HFF-Myc (cell line): ENCODE measurements at regions not wholly inside any gene's neighbourhood (a gene's known extent, or its start where the extent isn't known, plus 50 kb on each side); places are given as distances from the start of the nearest gene placed in this dataset.
"Not testable (repeated sequence)": the region's sequence is repeated elsewhere in the genome, so short reads cannot be mapped to it uniquely, and the experiment has no call there.

ENCODE experiments used
- DNase-seq: peaks from one replicate; pipeline ENCODE4 v3.0.0-alpha.2; 2011; ENCODE audit warnings: low read depth; ENCODE audit errors: extremely low read depth
- H3K4me3 ChIP-seq: replicated peaks from 2 replicates; pipeline ENCODE4 v1.5.1; 2011; ENCODE audit warnings: low read depth, mild to moderate bottlenecking, control low read depth, low read length
- TF ChIP-seq, protein P1 (sequence below): IDR thresholded peaks from 2 replicates; pipeline ENCODE4 v1.5.1; 2012; ENCODE audit warnings: mild to moderate bottlenecking, low read depth, low read length, control low read depth; ENCODE audit errors: missing control alignments

DNA sequence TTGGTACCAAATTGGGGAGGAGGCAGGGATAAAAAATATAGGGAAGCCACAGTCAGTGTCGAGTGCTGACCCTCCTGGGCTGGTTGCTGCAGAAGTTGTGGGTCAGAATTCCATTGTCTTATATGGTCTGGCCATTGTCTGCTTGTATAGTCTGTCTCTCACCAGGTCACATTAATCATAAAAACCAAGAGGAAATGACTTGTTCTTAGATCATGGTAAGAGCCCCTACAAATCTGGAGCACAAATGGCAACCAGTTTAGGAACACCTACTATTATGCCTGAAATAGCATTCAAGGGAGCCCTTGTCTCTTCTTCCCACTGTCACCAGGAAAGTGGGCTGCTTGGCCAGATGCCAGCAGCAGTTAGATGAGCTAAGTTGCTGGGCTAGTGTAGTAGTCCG lies 119.7 kb upstream of the RMP24 start:
- no peak for DNase-seq
- no peak overlapping the region for H3K4me3 ChIP-seq
- TF ChIP-seq, protein P1, sequence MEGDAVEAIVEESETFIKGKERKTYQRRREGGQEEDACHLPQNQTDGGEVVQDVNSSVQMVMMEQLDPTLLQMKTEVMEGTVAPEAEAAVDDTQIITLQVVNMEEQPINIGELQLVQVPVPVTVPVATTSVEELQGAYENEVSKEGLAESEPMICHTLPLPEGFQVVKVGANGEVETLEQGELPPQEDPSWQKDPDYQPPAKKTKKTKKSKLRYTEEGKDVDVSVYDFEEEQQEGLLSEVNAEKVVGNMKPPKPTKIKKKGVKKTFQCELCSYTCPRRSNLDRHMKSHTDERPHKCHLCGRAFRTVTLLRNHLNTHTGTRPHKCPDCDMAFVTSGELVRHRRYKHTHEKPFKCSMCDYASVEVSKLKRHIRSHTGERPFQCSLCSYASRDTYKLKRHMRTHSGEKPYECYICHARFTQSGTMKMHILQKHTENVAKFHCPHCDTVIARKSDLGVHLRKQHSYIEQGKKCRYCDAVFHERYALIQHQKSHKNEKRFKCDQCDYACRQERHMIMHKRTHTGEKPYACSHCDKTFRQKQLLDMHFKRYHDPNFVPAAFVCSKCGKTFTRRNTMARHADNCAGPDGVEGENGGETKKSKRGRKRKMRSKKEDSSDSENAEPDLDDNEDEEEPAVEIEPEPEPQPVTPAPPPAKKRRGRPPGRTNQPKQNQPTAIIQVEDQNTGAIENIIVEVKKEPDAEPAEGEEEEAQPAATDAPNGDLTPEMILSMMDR = no peak

DNA sequence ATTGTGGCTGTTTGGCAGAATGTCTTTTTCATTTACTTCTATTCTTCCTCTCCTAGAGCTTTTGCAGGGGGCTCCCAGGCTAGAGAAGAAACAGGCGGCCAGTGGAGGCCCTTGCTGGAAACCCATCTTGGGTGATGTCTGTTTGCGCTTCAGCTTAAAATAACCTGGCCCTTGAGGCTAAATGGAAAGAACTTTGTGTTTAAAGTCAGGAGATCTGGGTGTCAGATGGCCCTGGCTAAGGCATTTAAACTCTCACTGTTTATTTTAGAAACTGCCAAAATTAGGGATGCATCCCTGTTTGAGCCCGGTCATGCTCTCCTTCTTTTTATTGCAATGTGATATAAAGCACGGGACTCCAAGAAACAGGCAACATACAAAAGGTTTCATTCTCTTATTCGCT lies 118.4 kb upstream of the RMP24 start:
- TF ChIP-seq, protein P1 = no peak
- no peak overlapping the region for H3K4me3 ChIP-seq
- DNase-seq = no peak

DNA sequence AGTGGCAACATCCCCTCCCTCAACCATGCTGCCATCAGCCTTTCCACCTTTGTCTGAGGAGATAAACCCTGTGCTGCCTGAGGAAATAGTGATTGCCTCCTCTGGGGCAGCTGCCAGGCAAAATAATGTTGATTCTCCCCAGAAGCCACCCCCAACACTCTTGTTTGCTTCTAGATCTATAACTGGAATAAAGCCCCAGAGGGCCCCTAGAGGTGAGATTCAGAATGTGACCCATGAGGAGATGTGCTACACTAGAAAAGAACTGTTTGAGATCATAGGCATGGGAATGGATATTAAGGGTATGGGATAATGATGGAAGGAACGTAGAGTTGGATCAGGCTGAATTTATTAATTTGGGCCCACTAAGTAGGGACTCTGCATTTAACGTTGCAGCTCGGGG lies 116.3 kb upstream of the RMP24 start:
- TF ChIP-seq, protein P1 = no peak
- no peak for DNase-seq
- H3K4me3 ChIP-seq = no peak overlapping the region

DNA sequence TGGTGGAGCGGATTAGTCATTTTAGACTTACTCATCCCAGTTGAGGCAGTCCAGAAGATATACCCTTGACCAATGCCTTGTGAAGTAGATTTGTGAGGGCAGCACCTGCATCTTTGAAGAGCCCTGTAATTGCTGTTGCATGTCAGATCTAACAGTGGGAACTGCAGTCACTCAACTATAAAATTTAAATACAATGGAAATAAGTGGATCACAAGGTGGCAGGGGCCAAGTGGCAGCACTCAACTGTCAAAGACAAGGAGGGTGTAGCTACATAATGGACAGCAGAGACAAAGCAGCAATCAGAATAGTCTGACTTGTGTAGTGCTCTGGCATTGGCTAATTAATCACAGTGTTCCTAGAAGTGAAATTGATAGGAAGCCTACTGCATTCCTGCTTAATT lies 115.8 kb upstream of the RMP24 start:
- not testable (repeated sequence) for H3K4me3 ChIP-seq, DNase-seq

DNA sequence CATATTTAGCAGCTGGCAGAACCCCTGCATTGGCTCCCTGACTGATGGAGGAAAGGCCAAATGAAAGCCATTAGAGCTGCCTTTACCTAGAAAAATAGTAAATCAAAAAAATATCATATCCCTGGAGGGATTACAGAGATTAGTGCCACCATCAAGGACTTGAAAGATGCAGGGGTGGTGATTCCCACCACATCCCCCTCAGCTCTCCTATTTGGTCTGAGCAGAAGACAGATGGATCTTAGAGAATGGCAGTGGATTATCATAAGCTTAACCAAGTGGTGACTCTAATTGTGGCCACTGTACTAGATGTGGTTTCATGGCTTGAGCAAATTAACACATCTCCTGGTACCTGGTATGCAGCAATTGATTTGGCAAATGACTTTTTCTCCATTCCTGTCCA lies 114.9 kb upstream of the RMP24 start:
- not testable (repeated sequence) for DNase-seq, H3K4me3 ChIP-seq

DNA sequence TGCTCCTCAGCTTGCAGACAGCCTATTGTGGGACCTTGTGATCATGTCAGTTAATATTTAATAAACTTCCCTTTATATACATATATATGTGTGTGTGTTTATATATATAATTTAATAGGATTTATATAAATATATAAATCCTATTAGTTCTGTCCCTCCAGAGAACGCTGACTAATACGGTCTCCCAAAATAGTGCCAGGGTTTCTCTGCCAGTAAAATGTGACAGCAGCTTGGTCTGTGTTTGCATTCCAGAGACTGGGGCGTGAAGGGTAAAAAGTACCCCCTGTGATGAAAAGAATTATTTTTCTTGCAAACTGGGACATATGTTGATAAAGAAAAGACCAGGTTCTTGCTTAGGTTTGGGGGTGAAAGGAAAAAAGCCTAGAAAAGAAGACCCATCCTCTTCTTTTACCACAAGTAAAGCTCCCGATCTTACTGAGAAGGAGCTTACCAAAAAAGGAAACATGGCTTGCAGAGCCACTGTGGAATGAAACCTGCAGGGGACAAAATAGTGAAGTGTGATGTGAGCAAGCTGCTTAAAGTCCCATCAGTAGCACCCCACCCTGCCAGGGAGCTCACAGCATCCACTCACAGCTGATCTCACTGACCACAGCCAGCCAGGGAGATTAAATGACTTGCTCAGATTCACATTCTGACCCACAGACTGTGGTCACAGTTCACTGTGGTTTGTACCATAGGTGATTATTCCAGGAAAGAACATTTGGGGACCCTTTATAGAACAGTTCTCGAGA lies 110.9 kb upstream of the RMP24 start:
- no peak for DNase-seq
- TF ChIP-seq, protein P1 = no peak
- H3K4me3 ChIP-seq = no peak overlapping the region

DNA sequence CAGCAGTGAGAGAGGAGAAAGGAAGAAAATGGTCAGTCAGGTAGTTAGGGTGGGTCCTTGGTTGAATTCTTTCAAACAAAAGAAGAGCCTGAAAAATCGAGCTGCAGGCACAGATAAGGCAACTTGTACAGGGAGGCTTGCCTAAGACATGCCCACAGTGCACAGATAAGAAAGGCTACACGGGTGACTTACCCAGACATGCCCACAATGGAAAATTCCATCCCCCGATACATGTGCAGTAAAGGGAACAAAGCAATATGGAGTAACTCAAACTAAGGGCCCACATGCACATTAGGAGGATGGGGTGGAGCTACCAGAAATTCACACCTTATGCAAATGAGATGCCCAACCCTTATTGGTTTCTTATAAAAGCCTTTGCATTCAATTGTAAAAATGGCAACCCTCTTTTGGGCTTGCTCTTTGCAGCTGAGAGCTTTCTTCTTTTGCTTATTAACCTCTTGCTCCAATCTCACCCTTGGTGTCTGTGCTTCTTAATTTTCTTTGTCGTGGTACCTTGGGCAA lies 110.3 kb upstream of the RMP24 start:
- TF ChIP-seq, protein P1 = no peak
- DNase-seq = no peak
- H3K4me3 ChIP-seq = no peak overlapping the region

DNA sequence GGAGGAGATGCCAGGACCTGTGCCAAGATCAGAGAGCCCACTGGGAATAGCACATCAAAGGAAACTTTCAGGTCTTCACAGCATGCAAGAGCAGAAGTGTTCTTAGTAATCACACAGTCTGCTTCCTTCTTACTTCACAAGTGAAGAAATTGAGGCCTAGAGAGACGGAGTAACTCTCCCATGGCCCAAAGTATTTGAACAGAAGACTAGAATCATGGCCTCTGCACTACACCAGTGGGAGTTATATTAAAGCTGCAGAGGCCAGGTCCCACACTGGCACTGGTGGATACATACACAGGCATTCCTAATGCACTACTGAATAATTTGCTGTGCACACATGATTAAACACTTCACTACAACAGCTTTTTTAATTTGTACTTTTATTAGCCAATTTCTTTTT lies 107.6 kb upstream of the RMP24 start:
- no peak overlapping the region for H3K4me3 ChIP-seq
- TF ChIP-seq, protein P1 = no peak
- DNase-seq = no peak
